Stomach (tissue), 4 donors: ENCODE measurements at regions not wholly inside any gene's neighbourhood (a gene's known extent, or its start where the extent isn't known, plus 50 kb on each side); places are given as distances from the start of the nearest gene placed in this dataset.

Source experiments
- EP300 ChIP-seq: sonication (generic); formaldehyde crosslinking; IDR thresholded peaks from one replicate; pipeline ENCODE4 v1.6.1; 2017; ENCODE audit warnings: antibody characterized with exemption
- POLR2A ChIP-seq, 4 donors: fragments of 450-650 bp; IDR thresholded peaks; one replicate each; pipeline ENCODE4 v1.6.1; 2016; ENCODE audit warnings: antibody characterized with exemption in 4 of 4, control low read depth in 2 of 4, mild to moderate bottlenecking in 1 of 4, moderate library complexity in 1 of 4
- POLR2AphosphoS5 ChIP-seq, 3 donors: sonication (generic); formaldehyde crosslinking; IDR thresholded peaks; one replicate each; pipeline ENCODE4 v1.6.1; 2016; ENCODE audit warnings: antibody characterized with exemption in 3 of 3
- TF ChIP-seq, protein P1 (sequence below), 7 experiments: fragments of 450-650 bp in 4 of 7; fragments of 200-600 bp in 3 of 7; sonication (generic) in 3 of 7; IDR thresholded peaks; one replicate each; pipeline ENCODE4 v1.5.1; 2016 to 2019; ENCODE audit warnings: antibody characterized with exemption in 7 of 7, control low read depth in 2 of 7, mild to moderate bottlenecking in 1 of 7

DNA sequence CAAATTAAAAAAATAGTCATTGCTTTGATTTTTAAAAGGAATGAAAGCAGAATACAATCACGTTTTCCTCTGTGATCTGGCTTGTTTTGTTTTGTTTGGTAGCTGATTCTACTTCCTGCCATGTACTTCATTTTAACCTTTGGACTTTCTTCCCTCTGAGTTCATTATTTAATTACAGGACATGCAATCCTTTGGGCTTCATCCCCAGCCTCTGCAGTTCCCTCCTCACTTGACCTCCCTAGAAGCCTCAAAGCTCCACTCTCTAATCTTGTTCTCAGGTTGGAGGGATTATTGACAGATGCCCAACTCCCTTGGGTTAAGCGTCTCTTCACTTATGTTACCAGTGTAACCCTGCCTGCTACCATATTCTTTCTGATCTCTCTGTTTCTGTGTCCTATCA is 967.9 kb upstream of the SEL1L start:
- TF ChIP-seq, protein P1, sequence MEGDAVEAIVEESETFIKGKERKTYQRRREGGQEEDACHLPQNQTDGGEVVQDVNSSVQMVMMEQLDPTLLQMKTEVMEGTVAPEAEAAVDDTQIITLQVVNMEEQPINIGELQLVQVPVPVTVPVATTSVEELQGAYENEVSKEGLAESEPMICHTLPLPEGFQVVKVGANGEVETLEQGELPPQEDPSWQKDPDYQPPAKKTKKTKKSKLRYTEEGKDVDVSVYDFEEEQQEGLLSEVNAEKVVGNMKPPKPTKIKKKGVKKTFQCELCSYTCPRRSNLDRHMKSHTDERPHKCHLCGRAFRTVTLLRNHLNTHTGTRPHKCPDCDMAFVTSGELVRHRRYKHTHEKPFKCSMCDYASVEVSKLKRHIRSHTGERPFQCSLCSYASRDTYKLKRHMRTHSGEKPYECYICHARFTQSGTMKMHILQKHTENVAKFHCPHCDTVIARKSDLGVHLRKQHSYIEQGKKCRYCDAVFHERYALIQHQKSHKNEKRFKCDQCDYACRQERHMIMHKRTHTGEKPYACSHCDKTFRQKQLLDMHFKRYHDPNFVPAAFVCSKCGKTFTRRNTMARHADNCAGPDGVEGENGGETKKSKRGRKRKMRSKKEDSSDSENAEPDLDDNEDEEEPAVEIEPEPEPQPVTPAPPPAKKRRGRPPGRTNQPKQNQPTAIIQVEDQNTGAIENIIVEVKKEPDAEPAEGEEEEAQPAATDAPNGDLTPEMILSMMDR (IDR thresholded peaks at IDR 0.05): no peak
- TF ChIP-seq POLR2AphosphoS5 (IDR thresholded peaks at IDR 0.05): no peak
- TF ChIP-seq POLR2A (IDR thresholded peaks at IDR 0.05): no peak
- TF ChIP-seq EP300: no peak
